Esophagus muscularis mucosa (tissue), 4 donors: ENCODE measurements at regions not wholly inside any gene's neighbourhood (a gene's known extent, or its start where the extent isn't known, plus 50 kb on each side); places are given as distances from the start of the nearest gene placed in this dataset.

Source experiments
- DNase-seq: peaks from one replicate; pipeline ENCODE4 v3.0.0-alpha.2; 2017; ENCODE audit errors: extremely low spot score
- H3K27ac ChIP-seq, 4 donors: fragments of 200-600 bp; sonication (generic); replicated peaks in 1 of 4; 1 replicate in 3 of 4; 2 replicates in 1 of 4; pipeline ENCODE4 v1.5.1; 2016 to 2019; ENCODE audit warnings: mild to moderate bottlenecking in 1 of 4
- H3K27me3 ChIP-seq, 4 donors: fragments of 200-600 bp; sonication (generic); one replicate each; pipeline versions ENCODE4 v1.5.1 to v1.6.0; 2016 to 2019
- H3K36me3 ChIP-seq, 4 donors: fragments of 200-600 bp; sonication (generic); one replicate each; pipeline ENCODE4 v1.5.1; 2016 to 2019
- H3K4me1 ChIP-seq, 4 donors: fragments of 200-600 bp; sonication (generic); one replicate each; pipeline ENCODE4 v1.5.1; 2016 to 2019
- H3K4me3 ChIP-seq, 4 donors: fragments of 200-600 bp; sonication (generic); 1 replicate in 2 of 4; 2 replicates in 2 of 4; pipeline ENCODE4 v1.5.1; 2016 to 2019; ENCODE audit warnings: mild to moderate bottlenecking in 4 of 4, moderate library complexity in 1 of 4
- H3K9me3 ChIP-seq, 4 donors: fragments of 200-600 bp; sonication (generic); 1 replicate in 3 of 4; 2 replicates in 1 of 4; pipeline ENCODE4 v1.5.1; 2016 to 2019
- EP300 ChIP-seq: sonication (generic); formaldehyde crosslinking; IDR thresholded peaks from one replicate; pipeline ENCODE4 v1.6.1; 2017; ENCODE audit warnings: antibody characterized with exemption
- POLR2A ChIP-seq: fragments of 450-650 bp; IDR thresholded peaks from one replicate; pipeline ENCODE4 v1.6.1; 2017; ENCODE audit warnings: antibody characterized with exemption, moderate library complexity, mild to moderate bottlenecking, low read depth
- POLR2AphosphoS5 ChIP-seq, 2 donors: sonication (generic); formaldehyde crosslinking; IDR thresholded peaks; one replicate each; pipeline ENCODE4 v1.6.1; 2017; ENCODE audit warnings: antibody characterized with exemption in 2 of 2
- WGBS: methylation state at CpG from one replicate; pipeline ENCODE4 v1.1.5; 2018; 5-methylcytosine and 5-hydroxymethylcytosine counted together
- intact Hi-C: fragments of 100-400 bp; cut with DNase I; formaldehyde crosslinking; loops from one replicate; pipeline ENCODE4 v1.15.1; 2023
- TF ChIP-seq, protein P1 (sequence below), 3 experiments: fragments of 200-600 bp in 2 of 3; fragments of 450-650 bp in 1 of 3; sonication (generic) in 2 of 3; IDR thresholded peaks; one replicate each; pipeline ENCODE4 v1.5.1; 2017 to 2019; ENCODE audit warnings: antibody characterized with exemption in 3 of 3, mild to moderate bottlenecking in 2 of 3, moderate library complexity in 1 of 3

DNA sequence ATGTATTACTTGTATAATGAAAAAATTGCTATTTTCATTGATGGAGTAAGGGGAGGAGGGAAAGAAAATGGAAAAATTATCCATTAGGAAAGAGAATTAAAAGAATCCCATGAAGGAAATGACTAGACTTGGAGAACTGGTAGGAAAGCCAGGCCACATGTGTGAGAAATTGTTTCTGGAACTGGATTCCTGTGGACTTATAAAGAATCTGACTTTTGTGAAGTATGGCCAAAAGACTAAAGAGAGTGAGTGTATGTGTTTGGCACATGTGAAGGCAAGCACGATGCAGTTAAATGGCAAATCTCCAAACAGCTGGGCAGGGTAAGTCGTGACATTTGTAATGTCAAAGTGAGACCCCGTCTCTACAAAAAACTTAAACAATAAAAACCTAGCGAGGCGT, 89.4 kb downstream of the MTX3 start:
- peaks cover 0 to 7% (median 0%) of the 10 kb centered on the region in 4 donors for H3K27me3 ChIP-seq
- no peak for TF ChIP-seq EP300
- no peak for TF ChIP-seq POLR2AphosphoS5 (IDR thresholded peaks at IDR 0.05)
- TF ChIP-seq, protein P1, sequence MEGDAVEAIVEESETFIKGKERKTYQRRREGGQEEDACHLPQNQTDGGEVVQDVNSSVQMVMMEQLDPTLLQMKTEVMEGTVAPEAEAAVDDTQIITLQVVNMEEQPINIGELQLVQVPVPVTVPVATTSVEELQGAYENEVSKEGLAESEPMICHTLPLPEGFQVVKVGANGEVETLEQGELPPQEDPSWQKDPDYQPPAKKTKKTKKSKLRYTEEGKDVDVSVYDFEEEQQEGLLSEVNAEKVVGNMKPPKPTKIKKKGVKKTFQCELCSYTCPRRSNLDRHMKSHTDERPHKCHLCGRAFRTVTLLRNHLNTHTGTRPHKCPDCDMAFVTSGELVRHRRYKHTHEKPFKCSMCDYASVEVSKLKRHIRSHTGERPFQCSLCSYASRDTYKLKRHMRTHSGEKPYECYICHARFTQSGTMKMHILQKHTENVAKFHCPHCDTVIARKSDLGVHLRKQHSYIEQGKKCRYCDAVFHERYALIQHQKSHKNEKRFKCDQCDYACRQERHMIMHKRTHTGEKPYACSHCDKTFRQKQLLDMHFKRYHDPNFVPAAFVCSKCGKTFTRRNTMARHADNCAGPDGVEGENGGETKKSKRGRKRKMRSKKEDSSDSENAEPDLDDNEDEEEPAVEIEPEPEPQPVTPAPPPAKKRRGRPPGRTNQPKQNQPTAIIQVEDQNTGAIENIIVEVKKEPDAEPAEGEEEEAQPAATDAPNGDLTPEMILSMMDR (IDR thresholded peaks at IDR 0.05), result no peak
- no peak for TF ChIP-seq POLR2A
- peaks cover 0 to 4% (median 0%) of the 10 kb centered on the region in 4 donors for H3K9me3 ChIP-seq
- H3K4me3 ChIP-seq, result no peak overlapping the region
- 54% methylated on average over 5 of the region's 5 CpGs for WGBS
- intact Hi-C loops, result no loop called here
- H3K4me1 ChIP-seq, result no peaks in the 10 kb centered on the region
- no peaks in the 10 kb centered on the region for H3K36me3 ChIP-seq
- no peak for DNase-seq
- H3K27ac ChIP-seq, result no peak overlapping the region

DNA sequence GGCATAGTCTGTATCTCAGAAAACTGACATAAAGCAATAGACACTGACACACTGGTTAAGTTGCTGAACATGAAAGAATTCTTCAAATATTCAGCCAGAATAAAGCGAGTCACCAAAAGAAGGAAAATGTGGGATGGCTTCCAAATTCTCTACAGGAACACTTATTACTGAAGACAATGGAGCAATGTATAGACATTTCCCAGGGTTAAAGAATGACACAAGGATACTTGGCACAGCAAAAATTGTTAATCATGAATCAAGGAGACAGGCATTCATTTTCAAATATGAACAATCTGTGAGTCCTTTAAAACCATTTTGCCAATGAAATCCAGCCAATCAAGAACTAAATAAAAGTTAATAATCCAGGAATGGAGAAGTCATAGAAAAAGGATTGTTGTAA, 92.5 kb downstream of the MTX3 start:
- Histone ChIP-seq H3K4me1 (no peaks in the 10 kb centered on the region), H3K36me3 (no peaks in the 10 kb centered on the region), H3K27ac (no peak overlapping the region), H3K9me3 (peaks cover 0 to 4% (median 0%) of the 10 kb centered on the region in 4 donors), H3K4me3 (no peak overlapping the region), H3K27me3 (peaks cover 0 to 13% (median 0%) of the 10 kb centered on the region in 4 donors)
- intact Hi-C loops, result no loop called here
- WGBS, result 27% methylated on average over 1 of the region's 1 CpG
- TF ChIP-seq, protein P1 (IDR thresholded peaks at IDR 0.05), result no peak
- TF ChIP-seq POLR2AphosphoS5 (IDR thresholded peaks at IDR 0.05) (no peak), POLR2A (no peak), EP300 (no peak)
- no peak for DNase-seq

DNA sequence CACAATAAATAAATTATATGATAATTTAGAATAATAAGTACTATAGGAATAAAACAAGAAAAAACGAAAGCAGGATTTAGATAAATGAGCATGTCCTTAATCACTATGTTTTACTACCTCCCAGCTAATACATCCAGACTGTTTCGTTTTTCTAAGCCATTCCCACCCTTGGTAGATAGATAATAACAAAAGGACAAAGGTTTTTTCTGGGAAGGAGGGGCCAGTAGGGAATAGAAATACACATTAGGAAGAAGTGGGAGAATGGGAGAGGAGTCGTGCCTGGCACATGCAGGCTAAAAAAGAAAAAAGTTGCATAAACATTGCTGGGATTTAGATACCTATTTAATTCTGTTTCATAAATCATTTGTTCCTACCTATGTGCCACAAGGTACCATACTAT, 97.1 kb downstream of the MTX3 start:
- no peak for TF ChIP-seq POLR2AphosphoS5 (IDR thresholded peaks at IDR 0.05)
- 53% methylated on average over 3 of the region's 3 CpGs for WGBS
- Histone ChIP-seq H3K9me3 (no peaks in the 10 kb centered on the region), H3K27ac (no peak overlapping the region), H3K27me3 (peaks cover 0 to 13% (median 0%) of the 10 kb centered on the region in 4 donors), H3K4me3 (no peak overlapping the region), H3K4me1 (no peaks in the 10 kb centered on the region), H3K36me3 (no peaks in the 10 kb centered on the region)
- intact Hi-C loops, result no loop called here
- DNase-seq, result no peak

DNA sequence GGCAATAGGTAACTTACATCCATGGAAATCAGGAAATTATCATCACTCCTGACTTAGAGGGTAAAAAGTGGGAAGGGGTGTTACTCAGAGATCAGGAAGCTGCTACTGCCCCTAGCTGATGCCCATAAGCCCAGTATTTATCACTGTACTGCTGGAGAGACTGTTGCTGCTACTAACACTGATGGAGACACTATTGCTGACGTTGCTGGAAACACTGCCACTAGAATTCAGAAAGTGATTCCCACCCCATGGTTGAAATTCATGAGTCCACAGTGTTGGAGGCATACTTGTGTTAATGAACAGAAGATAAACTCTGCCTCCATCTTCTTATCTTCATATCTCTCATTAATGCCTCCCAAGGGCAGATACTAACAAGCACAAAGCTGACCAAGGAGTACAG, 97.6 kb downstream of the MTX3 start:
- H3K36me3 ChIP-seq, result no peaks in the 10 kb centered on the region
- 70% methylated on average over 1 of the region's 1 CpG for WGBS
- no peak overlapping the region for H3K4me3 ChIP-seq
- no peak for DNase-seq
- no peak overlapping the region for H3K27ac ChIP-seq
- no peaks in the 10 kb centered on the region for H3K4me1 ChIP-seq
- peaks cover 0 to 13% (median 0%) of the 10 kb centered on the region in 4 donors for H3K27me3 ChIP-seq
- H3K9me3 ChIP-seq, result peaks cover 0 to under 1% (median 0%) of the 10 kb centered on the region in 4 donors
- TF ChIP-seq, protein P1 (IDR thresholded peaks at IDR 0.05), result no peak
- no peak for TF ChIP-seq EP300
- no peak for TF ChIP-seq POLR2A
- no peak for TF ChIP-seq POLR2AphosphoS5 (IDR thresholded peaks at IDR 0.05)
- intact Hi-C loops, result no loop called here

DNA sequence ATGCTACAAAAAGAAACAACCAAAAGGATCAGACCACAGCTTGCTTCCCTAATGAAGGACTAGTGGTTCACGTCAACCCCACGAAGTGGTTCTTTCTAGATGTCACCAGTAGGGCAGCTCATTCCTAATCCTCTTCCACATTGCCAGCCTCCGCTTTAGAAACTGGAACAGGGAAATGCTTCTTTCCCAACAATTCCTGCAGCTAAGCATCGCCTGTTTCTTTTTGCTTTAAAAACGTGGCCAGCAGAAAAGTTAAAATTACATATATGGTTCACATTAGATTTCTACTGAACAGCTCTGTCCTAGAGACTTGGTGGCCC, 100.2 kb downstream of the MTX3 start:
- no peaks in the 10 kb centered on the region for H3K4me1 ChIP-seq
- peaks cover 0 to 10% (median 3%) of the 10 kb centered on the region in 4 donors for H3K9me3 ChIP-seq
- H3K27me3 ChIP-seq, result peaks cover 0 to 6% (median 0%) of the 10 kb centered on the region in 4 donors
- TF ChIP-seq EP300, result no peak
- no peak for TF ChIP-seq POLR2A
- DNase-seq, result no peak
- H3K4me3 ChIP-seq, result no peak overlapping the region
- no peak overlapping the region for H3K27ac ChIP-seq
- intact Hi-C loops, result no loop called here
- H3K36me3 ChIP-seq, result no peaks in the 10 kb centered on the region
- 86% methylated on average over 5 of the region's 5 CpGs for WGBS
